ENCODE measurements at regions not wholly inside any gene's neighbourhood (a gene's known extent, or its start where the extent isn't known, plus 50 kb on each side); places are given as distances from the start of the nearest gene placed in this dataset.

- H4K12ac ChIP-seq (ENCODE audit: low read depth, low read length), result no peak overlapping the region
- no peak overlapping the region for H2AFZ ChIP-seq (ENCODE audit: insufficient read depth, low read length, poor library complexity)
- H3K9me3 ChIP-seq (ENCODE audit: insufficient read depth, low read depth, low read length), result no peaks in the 10 kb centered on the region
- H4K8ac ChIP-seq (ENCODE audit: low read depth, low read length), result no peak overlapping the region
- H4K91ac ChIP-seq (ENCODE audit: low read depth, low read length), result no peak overlapping the region
- H3K79me2 ChIP-seq (ENCODE audit: control insufficient read depth, insufficient read depth, low read length, poor library complexity), result no peaks in the 10 kb centered on the region
- no peak overlapping the region for H2BK5ac ChIP-seq (ENCODE audit: low read depth, low read length, poor library complexity)
- no peak overlapping the region for H2BK120ac ChIP-seq (ENCODE audit: insufficient read depth, low read length, poor library complexity)
- H3K23ac ChIP-seq (ENCODE audit: low read length), result no peak overlapping the region
- H3K4me1 ChIP-seq (ENCODE audit: control insufficient read depth in 1 of 2, insufficient read depth in 2 of 2, low read length in 2 of 2), result no peaks in the 10 kb centered on the region
- no peak overlapping the region for H3K27ac ChIP-seq (ENCODE audit: low read depth, low read length)
- no peaks in the 10 kb centered on the region for H3K36me3 ChIP-seq (ENCODE audit: control insufficient read depth in 1 of 2, insufficient read depth in 2 of 2, low read length in 2 of 2)
- no peak overlapping the region for H2BK12ac ChIP-seq (ENCODE audit: low read length)
- H3K18ac ChIP-seq (ENCODE audit: low read length), result no peak overlapping the region
- no peak for DNase-seq
- no peaks in the 10 kb centered on the region for H3K27me3 ChIP-seq (ENCODE audit: insufficient read depth, low read length)
- H3K4ac ChIP-seq (ENCODE audit: low read depth, low read length), result no peak overlapping the region
- H3K14ac ChIP-seq (ENCODE audit: low read length), result no peak overlapping the region
- H2AK5ac ChIP-seq (ENCODE audit: low read length), result no peak overlapping the region
- H3K4me2 ChIP-seq (ENCODE audit: low read length), result no peak overlapping the region
- no peak overlapping the region for H3K9ac ChIP-seq (ENCODE audit: low read length)
- no peaks in the 10 kb centered on the region for H3K79me1 ChIP-seq (ENCODE audit: low read length)
- no peak overlapping the region for H3K4me3 ChIP-seq (ENCODE audit: low read depth, low read length)
Measured at GRCh38 chr18:61729322-61729721, 163.5 kb downstream of the RNF152 start.

GRCh38 chr18:61727241-61728193 is 165.3 kb downstream of the RNF152 start:
- no peak overlapping the region for H3K9ac ChIP-seq (ENCODE audit: low read length)
- peaks cover 2% of the 10 kb centered on the region for H3K9me3 ChIP-seq (ENCODE audit: insufficient read depth, low read depth, low read length)
- no peak overlapping the region for H4K12ac ChIP-seq (ENCODE audit: low read depth, low read length)
- H4K8ac ChIP-seq (ENCODE audit: low read depth, low read length), result no peak overlapping the region
- no peak overlapping the region for H2BK5ac ChIP-seq (ENCODE audit: low read depth, low read length, poor library complexity)
- H2AFZ ChIP-seq (ENCODE audit: insufficient read depth, low read length, poor library complexity), result no peak overlapping the region
- H3K4me3 ChIP-seq (ENCODE audit: low read depth, low read length), result no peak overlapping the region
- no peaks in the 10 kb centered on the region for H3K4me1 ChIP-seq (ENCODE audit: control insufficient read depth in 1 of 2, insufficient read depth in 2 of 2, low read length in 2 of 2)
- H3K14ac ChIP-seq (ENCODE audit: low read length), result no peak overlapping the region
- DNase-seq, result no peak
- H2AK5ac ChIP-seq (ENCODE audit: low read length), result no peak overlapping the region
- H3K36me3 ChIP-seq (ENCODE audit: control insufficient read depth in 1 of 2, insufficient read depth in 2 of 2, low read length in 2 of 2), result no peaks in the 10 kb centered on the region
- no peaks in the 10 kb centered on the region for H3K79me1 ChIP-seq (ENCODE audit: low read length)
- H2BK12ac ChIP-seq (ENCODE audit: low read length), result no peak overlapping the region
- no peak overlapping the region for H2BK120ac ChIP-seq (ENCODE audit: insufficient read depth, low read length, poor library complexity)
- no peak overlapping the region for H3K23ac ChIP-seq (ENCODE audit: low read length)
- no peak overlapping the region for H4K91ac ChIP-seq (ENCODE audit: low read depth, low read length)
- WGBS (ENCODE audit: extremely low coverage, insufficient coverage, insufficient read length), result no CpG with 5 or more reads among the region's 4 CpGs
- H3K27me3 ChIP-seq (ENCODE audit: insufficient read depth, low read length), result no peaks in the 10 kb centered on the region
- no peak overlapping the region for H3K4ac ChIP-seq (ENCODE audit: low read depth, low read length)
- no peak overlapping the region for H3K4me2 ChIP-seq (ENCODE audit: low read length)
- H3K79me2 ChIP-seq (ENCODE audit: control insufficient read depth, insufficient read depth, low read length, poor library complexity), result no peaks in the 10 kb centered on the region
- no peak overlapping the region for H3K27ac ChIP-seq (ENCODE audit: low read depth, low read length)
- no peak overlapping the region for H3K18ac ChIP-seq (ENCODE audit: low read length)

- Histone ChIP-seq H3K9me3 (ENCODE audit: insufficient read depth, low read depth, low read length) (peaks cover 2% of the 10 kb centered on the region), H3K14ac (ENCODE audit: low read length) (no peak overlapping the region), H3K18ac (ENCODE audit: low read length) (no peak overlapping the region), H2BK12ac (ENCODE audit: low read length) (no peak overlapping the region), H3K79me1 (ENCODE audit: low read length) (no peaks in the 10 kb centered on the region), H4K12ac (ENCODE audit: low read depth, low read length) (no peak overlapping the region), H3K4me1 (ENCODE audit: control insufficient read depth in 1 of 2, insufficient read depth in 2 of 2, low read length in 2 of 2) (no peaks in the 10 kb centered on the region), H3K4me3 (ENCODE audit: low read depth, low read length) (no peak overlapping the region), H2AFZ (ENCODE audit: insufficient read depth, low read length, poor library complexity) (no peak overlapping the region), H4K8ac (ENCODE audit: low read depth, low read length) (no peak overlapping the region), H3K9ac (ENCODE audit: low read length) (no peak overlapping the region), H2AK5ac (ENCODE audit: low read length) (no peak overlapping the region), H3K27me3 (ENCODE audit: insufficient read depth, low read length) (no peaks in the 10 kb centered on the region), H3K27ac (ENCODE audit: low read depth, low read length) (no peak overlapping the region), H2BK120ac (ENCODE audit: insufficient read depth, low read length, poor library complexity) (no peak overlapping the region), H3K4me2 (ENCODE audit: low read length) (no peak overlapping the region), H4K91ac (ENCODE audit: low read depth, low read length) (no peak overlapping the region), H3K23ac (ENCODE audit: low read length) (no peak overlapping the region), H3K79me2 (ENCODE audit: control insufficient read depth, insufficient read depth, low read length, poor library complexity) (no peaks in the 10 kb centered on the region), H3K4ac (ENCODE audit: low read depth, low read length) (no peak overlapping the region), H2BK5ac (ENCODE audit: low read depth, low read length, poor library complexity) (no peak overlapping the region), H3K36me3 (ENCODE audit: control insufficient read depth in 1 of 2, insufficient read depth in 2 of 2, low read length in 2 of 2) (no peaks in the 10 kb centered on the region)
- WGBS (ENCODE audit: extremely low coverage, insufficient coverage, insufficient read length), result no CpG with 5 or more reads among the region's 8 CpGs
- no peak for DNase-seq
Measured at GRCh38 chr18:61724532-61724931, 168.3 kb downstream of the RNF152 start.

GRCh38 chr18:61722247-61722646 is 170.6 kb downstream of the RNF152 start:
- no peak overlapping the region for H2AK5ac ChIP-seq (ENCODE audit: low read length)
- H3K4me3 ChIP-seq (ENCODE audit: low read depth, low read length), result no peak overlapping the region

More at GRCh38 chr18:61722247-61722646, 170.6 kb downstream of the RNF152 start:
- Histone ChIP-seq H3K18ac (ENCODE audit: low read length) (no peak overlapping the region), H3K14ac (ENCODE audit: low read length) (no peak overlapping the region), H3K9me3 (ENCODE audit: insufficient read depth, low read depth, low read length) (peaks cover 2% of the 10 kb centered on the region), H3K36me3 (ENCODE audit: control insufficient read depth in 1 of 2, insufficient read depth in 2 of 2, low read length in 2 of 2) (no peaks in the 10 kb centered on the region), H2AFZ (ENCODE audit: insufficient read depth, low read length, poor library complexity) (no peak overlapping the region), H2BK12ac (ENCODE audit: low read length) (no peak overlapping the region), H3K9ac (ENCODE audit: low read length) (no peak overlapping the region), H3K23ac (ENCODE audit: low read length) (no peak overlapping the region), H4K12ac (ENCODE audit: low read depth, low read length) (no peak overlapping the region), H3K27me3 (ENCODE audit: insufficient read depth, low read length) (no peaks in the 10 kb centered on the region), H3K4me1 (ENCODE audit: control insufficient read depth in 1 of 2, insufficient read depth in 2 of 2, low read length in 2 of 2) (no peaks in the 10 kb centered on the region), H2BK5ac (ENCODE audit: low read depth, low read length, poor library complexity) (no peak overlapping the region), H4K8ac (ENCODE audit: low read depth, low read length) (no peak overlapping the region), H4K91ac (ENCODE audit: low read depth, low read length) (no peak overlapping the region), H2BK120ac (ENCODE audit: insufficient read depth, low read length, poor library complexity) (no peak overlapping the region), H3K79me1 (ENCODE audit: low read length) (no peaks in the 10 kb centered on the region), H3K4ac (ENCODE audit: low read depth, low read length) (no peak overlapping the region), H3K79me2 (ENCODE audit: control insufficient read depth, insufficient read depth, low read length, poor library complexity) (no peaks in the 10 kb centered on the region), H3K4me2 (ENCODE audit: low read length) (no peak overlapping the region), H3K27ac (ENCODE audit: low read depth, low read length) (no peak overlapping the region)
- no CpG with 5 or more reads among the region's 2 CpGs for WGBS (ENCODE audit: extremely low coverage, insufficient coverage, insufficient read length)
- DNase-seq, result no peak
